ENCODE measurements at regions not wholly inside any gene's neighbourhood (a gene's known extent, or its start where the extent isn't known, plus 50 kb on each side); places are given as distances from the start of the nearest gene placed in this dataset.

DNA sequence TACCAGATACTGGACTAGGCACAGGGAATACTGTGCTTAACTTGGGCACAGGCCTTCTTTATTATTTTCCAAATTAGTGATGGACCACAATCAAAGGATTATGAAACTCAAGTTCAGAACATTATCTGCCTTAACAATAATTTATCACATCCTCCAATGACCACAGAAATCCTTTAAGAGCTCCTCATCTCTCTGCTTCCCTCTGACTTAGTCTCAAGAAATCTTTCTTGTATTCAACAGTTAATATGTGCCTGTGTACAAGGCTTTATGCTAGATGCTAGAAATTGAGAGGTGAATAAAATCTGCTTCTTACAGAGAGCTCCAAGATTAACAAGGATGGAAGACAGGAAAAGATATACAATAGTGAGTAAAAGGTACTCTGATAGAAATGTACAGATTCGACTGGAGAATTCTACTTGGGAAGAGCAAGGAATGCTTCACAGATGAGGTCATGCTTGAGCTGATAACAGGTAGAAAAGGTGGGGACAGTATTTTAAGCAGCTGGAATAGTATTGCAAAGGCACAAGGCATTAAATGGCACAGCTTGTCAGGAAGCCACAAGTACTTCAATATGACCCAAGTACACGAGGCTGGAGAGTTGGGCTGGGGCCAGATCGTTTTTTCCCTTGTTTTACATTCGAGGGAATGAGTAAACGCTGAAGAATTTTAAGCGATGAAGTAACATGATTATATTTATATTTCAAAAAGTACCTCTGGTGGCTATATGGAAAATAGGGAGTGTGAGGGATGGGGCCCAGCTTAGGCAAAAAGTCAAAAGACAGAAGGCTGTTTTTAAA lies 55.1 kb upstream of the ARID2 start:
- DNase-seq = no peak

GRCh38 chr12:45675534-45675933 lies 54.0 kb upstream of the ARID2 start:
- DNase-seq = no peak
